ENCODE measurements at regions not wholly inside any gene's neighbourhood (a gene's known extent, or its start where the extent isn't known, plus 50 kb on each side); places are given as distances from the start of the nearest gene placed in this dataset.
A peak's percentile ranks its signal among the peaks of the same experiment; 100 is the strongest.

DNA sequence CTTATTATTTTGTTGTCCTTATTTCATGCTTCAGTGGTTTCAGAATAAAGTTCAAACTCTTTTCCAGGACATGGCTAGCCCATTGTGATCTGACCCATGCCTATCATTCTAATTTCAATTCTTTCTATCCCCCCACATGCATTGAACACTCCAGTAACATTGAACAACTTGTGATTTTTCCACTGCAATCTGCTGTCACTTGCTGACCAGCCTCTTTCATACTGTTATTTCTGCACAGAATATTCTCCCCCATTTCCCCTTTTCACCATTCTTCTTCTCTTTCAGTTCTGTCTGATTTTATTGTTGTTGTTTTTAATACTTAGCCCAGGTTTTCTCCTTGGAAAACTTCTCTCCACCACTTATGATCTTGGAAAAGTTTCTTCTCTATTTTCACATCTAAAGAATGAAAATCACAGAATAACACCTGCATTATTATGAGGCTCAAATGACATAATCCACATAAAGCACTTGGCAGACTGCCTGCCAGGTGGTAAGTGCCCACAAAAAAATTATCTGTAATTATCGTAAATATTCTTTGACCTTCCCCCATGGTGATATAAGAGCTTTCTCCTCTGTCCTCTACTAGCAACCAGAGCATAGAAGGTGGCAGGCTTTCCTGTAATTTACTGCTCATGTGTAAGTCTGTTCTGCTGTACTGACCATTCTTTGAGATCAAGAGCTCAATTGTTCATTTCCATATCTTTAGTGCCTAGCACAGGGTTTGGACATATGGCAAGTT lies 51.9 kb upstream of the EED start:
- H3K4me2 ChIP-seq (replicated peaks; ENCODE audit: low read depth, low read length, poor library complexity, severe bottlenecking), result peak overlapping the region; percentile 75
- H3K9me3 ChIP-seq (ENCODE audit: control extremely low read depth in 1 of 3, control insufficient read depth in 2 of 3, insufficient read depth in 1 of 3, low read length in 2 of 3), result no peaks in the 10 kb centered on the region
- peak overlapping the region; percentile 6 for H2AFZ ChIP-seq (ENCODE audit: insufficient read depth, low read depth, low read length, poor library complexity, severe bottlenecking)
- ChIA-PET POLR2A (interaction anchor here (1.0 to 2.5 kb wide), 5 partner anchors 10 to 151 kb away, joined by 3 to 20 read pairs (median 4); partner anchors contain the start of genes EED and PICALM), CTCF (interaction anchor here (0.7 to 4.3 kb wide), 27 partner anchors 10 to 259 kb away, joined by 3 to 80 read pairs (median 5); partner anchors contain the start of genes EED and PICALM)
- peak overlapping the region; percentile 90 for H3K27ac Mint-ChIP-seq
- peak overlapping the region; percentile 21 to 70 for H3K27ac ChIP-seq (ENCODE audit: low read length in 2 of 2)
- H3K79me2 ChIP-seq (ENCODE audit: control insufficient read depth, insufficient read depth, low read length), result no peaks in the 10 kb centered on the region
- WGBS (ENCODE audit: insufficient coverage), result no CpG with 5 or more reads among the region's 1 CpG
- peak overlapping the region; percentile 54 for H3K9ac ChIP-seq (ENCODE audit: low read length)
- no peaks in the 10 kb centered on the region for H3K36me3 ChIP-seq (replicated peaks in 1 of 2; ENCODE audit: control extremely low read depth in 1 of 2, control insufficient read depth in 1 of 2, extremely low read depth in 1 of 2, insufficient read depth in 2 of 2, low read length in 1 of 2)
- H3K9me3 Mint-ChIP-seq (ENCODE audit: insufficient read depth), result no peaks in the 10 kb centered on the region
- peaks cover 20 to 22% of the 10 kb centered on the region in 2 donors for H3K4me1 ChIP-seq (ENCODE audit: control insufficient read depth in 2 of 2, insufficient read depth in 2 of 2, low read length in 2 of 2)
- H3K4me1 Mint-ChIP-seq, result peaks cover 28% of the 10 kb centered on the region
- ATAC-seq (ENCODE audit: low read depth) (peak; percentile 10), DNase-seq (no peak)
- intact Hi-C loops (cut with micrococcal nuclease), result loop anchor here (1.0 to 10.0 kb wide), 8 partner anchors 10 to 338 kb away; partner anchors contain the start of genes CCDC83, EED, HIKESHI and PICALM
- no peaks in the 10 kb centered on the region for H4K20me1 ChIP-seq (ENCODE audit: control insufficient read depth, insufficient read depth, low read length, poor library complexity, severe bottlenecking)
- peak overlapping the region in 3 of 5 experiments; percentile 13 to 62 (median 34) for H3K4me3 ChIP-seq (ENCODE audit: control extremely low read depth in 1 of 5, extremely low read depth in 1 of 5, insufficient read depth in 1 of 5, low read depth in 2 of 5, low read length in 4 of 5)
- no peaks in the 10 kb centered on the region for H3K27me3 ChIP-seq (replicated peaks in 1 of 4; ENCODE audit: control extremely low read depth in 1 of 4, control insufficient read depth in 3 of 4, insufficient read depth in 4 of 4, low read length in 3 of 4)
- no peaks in the 10 kb centered on the region for H3K27me3 Mint-ChIP-seq
- H3K4me3 Mint-ChIP-seq, result peak overlapping the region; percentile 67
- TF ChIP-seq, protein P1, sequence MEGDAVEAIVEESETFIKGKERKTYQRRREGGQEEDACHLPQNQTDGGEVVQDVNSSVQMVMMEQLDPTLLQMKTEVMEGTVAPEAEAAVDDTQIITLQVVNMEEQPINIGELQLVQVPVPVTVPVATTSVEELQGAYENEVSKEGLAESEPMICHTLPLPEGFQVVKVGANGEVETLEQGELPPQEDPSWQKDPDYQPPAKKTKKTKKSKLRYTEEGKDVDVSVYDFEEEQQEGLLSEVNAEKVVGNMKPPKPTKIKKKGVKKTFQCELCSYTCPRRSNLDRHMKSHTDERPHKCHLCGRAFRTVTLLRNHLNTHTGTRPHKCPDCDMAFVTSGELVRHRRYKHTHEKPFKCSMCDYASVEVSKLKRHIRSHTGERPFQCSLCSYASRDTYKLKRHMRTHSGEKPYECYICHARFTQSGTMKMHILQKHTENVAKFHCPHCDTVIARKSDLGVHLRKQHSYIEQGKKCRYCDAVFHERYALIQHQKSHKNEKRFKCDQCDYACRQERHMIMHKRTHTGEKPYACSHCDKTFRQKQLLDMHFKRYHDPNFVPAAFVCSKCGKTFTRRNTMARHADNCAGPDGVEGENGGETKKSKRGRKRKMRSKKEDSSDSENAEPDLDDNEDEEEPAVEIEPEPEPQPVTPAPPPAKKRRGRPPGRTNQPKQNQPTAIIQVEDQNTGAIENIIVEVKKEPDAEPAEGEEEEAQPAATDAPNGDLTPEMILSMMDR (IDR thresholded peaks at IDR 0.05), result no peak
- TF ChIP-seq EZH2 (IDR thresholded peaks at IDR 0.05; ENCODE audit: borderline replicate concordance, insufficient read depth, low read depth, low read length, poor library complexity, severe bottlenecking), result no peak

DNA sequence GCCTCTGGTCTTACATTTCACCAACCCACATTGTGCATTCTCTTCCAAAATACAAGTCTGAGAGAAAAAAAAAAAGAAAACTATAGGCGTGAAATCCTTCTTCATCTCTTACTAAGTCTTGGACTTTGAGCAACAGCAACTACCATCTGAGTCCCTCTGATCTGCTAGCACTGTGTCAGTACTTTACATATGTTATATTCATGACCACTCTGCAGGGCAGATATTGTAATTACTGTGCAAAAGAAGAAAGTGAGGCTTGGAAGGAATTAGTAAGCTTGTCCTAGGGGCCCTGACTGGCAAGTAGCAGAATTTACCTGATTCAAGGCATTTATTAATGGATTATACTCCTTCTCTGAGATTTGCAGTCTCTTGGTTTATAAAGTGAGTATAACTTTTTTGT lies 52.7 kb upstream of the EED start:
- ChIA-PET CTCF (interaction anchor here (3.6 kb wide), 1 partner anchor 27 kb away, joined by 28 read pairs; no protein-coding TSS in a partner anchor), POLR2A (no interaction called here)
- no CpG with 5 or more reads among the region's 1 CpG for WGBS (ENCODE audit: insufficient coverage)
- no peaks in the 10 kb centered on the region for H3K27me3 Mint-ChIP-seq
- no peak overlapping the region for H3K4me3 Mint-ChIP-seq
- Histone ChIP-seq H4K20me1 (ENCODE audit: control insufficient read depth, insufficient read depth, low read length, poor library complexity, severe bottlenecking) (no peaks in the 10 kb centered on the region), H3K4me1 (ENCODE audit: control insufficient read depth in 2 of 2, insufficient read depth in 2 of 2, low read length in 2 of 2) (peaks cover 20 to 22% of the 10 kb centered on the region in 2 donors), H3K9ac (ENCODE audit: low read length) (no peak overlapping the region), H3K36me3 (replicated peaks in 1 of 2; ENCODE audit: control extremely low read depth in 1 of 2, control insufficient read depth in 1 of 2, extremely low read depth in 1 of 2, insufficient read depth in 2 of 2, low read length in 1 of 2) (no peaks in the 10 kb centered on the region), H3K27ac (ENCODE audit: low read length in 2 of 2) (no peak overlapping the region), H3K79me2 (ENCODE audit: control insufficient read depth, insufficient read depth, low read length) (no peaks in the 10 kb centered on the region), H2AFZ (ENCODE audit: insufficient read depth, low read depth, low read length, poor library complexity, severe bottlenecking) (no peak overlapping the region), H3K4me2 (replicated peaks; ENCODE audit: low read depth, low read length, poor library complexity, severe bottlenecking) (no peak overlapping the region), H3K9me3 (ENCODE audit: control extremely low read depth in 1 of 3, control insufficient read depth in 2 of 3, insufficient read depth in 1 of 3, low read length in 2 of 3) (no peaks in the 10 kb centered on the region), H3K4me3 (ENCODE audit: control extremely low read depth in 1 of 5, extremely low read depth in 1 of 5, insufficient read depth in 1 of 5, low read depth in 2 of 5, low read length in 4 of 5) (no peak overlapping the region), H3K27me3 (replicated peaks in 1 of 4; ENCODE audit: control extremely low read depth in 1 of 4, control insufficient read depth in 3 of 4, insufficient read depth in 4 of 4, low read length in 3 of 4) (no peaks in the 10 kb centered on the region)
- TF ChIP-seq, protein P1 (IDR thresholded peaks at IDR 0.05), result no peak
- no peak for TF ChIP-seq EZH2 (IDR thresholded peaks at IDR 0.05; ENCODE audit: borderline replicate concordance, insufficient read depth, low read depth, low read length, poor library complexity, severe bottlenecking)
- H3K27ac Mint-ChIP-seq, result peak overlapping the region; percentile 54
- H3K4me1 Mint-ChIP-seq, result peaks cover 28% of the 10 kb centered on the region
- ATAC-seq (ENCODE audit: low read depth) (no peak), DNase-seq (no peak)
- H3K9me3 Mint-ChIP-seq (ENCODE audit: insufficient read depth), result no peaks in the 10 kb centered on the region
- intact Hi-C loops (cut with micrococcal nuclease), result loop anchor here (2.0 to 10.0 kb wide), 2 partner anchors 75 to 337 kb away; partner anchors contain the start of gene CCDC83
